ENCODE measurements at regions not wholly inside any gene's neighbourhood (a gene's known extent, or its start where the extent isn't known, plus 50 kb on each side); places are given as distances from the start of the nearest gene placed in this dataset.

DNA sequence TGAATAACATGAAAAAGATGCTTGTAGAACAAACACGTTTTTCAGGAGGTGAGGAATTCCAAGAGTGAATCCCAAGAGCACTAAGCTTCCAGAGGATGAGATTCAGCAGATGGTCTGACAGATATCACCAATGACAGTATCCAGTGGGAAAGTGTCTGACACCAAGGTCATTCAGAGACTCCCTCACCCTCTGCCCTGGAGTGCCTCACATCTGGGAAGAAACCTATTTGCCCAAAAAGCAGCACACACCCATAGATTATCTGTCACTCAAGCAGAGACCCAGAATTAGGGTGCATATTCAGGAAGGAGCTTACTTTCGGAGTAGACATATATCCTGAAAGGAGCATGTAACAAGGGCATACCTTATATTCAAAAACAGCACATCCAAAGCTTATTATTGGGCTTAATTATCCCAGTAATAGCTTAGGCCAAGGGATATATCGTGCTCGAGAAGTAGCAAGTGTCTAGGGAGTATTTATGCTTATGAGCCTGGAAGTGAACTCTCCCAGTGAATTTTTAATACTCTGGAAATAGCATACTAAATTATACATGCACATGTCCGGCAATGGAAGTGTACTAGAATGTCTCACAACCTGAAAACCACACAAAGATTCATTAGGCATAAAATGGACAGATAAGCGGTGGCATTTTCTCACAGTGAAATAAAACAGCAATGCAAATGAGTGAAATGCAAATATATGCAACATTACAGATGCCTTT is 998.1 kb upstream of the TMEM132C start:
- no peak for DNase-seq

DNA sequence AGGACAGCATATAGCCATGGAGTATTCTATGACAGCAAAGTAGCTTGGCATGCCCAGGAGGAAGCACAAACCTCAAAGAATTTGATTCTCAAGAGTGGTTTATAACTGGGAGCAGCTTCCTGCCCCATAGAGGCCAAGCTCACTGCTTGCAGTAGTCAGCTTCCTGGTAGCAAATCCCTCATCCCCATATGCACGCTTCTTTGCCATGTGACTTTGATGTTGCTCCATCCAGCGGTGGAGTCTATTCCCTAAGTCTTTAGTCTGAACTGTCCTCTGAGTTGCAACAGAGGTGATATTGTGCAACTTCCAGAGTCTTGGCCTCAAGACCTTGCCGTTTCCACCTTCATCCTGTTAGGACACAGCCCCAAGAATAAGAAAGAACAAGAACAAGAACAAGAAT is 996.8 kb upstream of the TMEM132C start:
- no peak for DNase-seq

DNA sequence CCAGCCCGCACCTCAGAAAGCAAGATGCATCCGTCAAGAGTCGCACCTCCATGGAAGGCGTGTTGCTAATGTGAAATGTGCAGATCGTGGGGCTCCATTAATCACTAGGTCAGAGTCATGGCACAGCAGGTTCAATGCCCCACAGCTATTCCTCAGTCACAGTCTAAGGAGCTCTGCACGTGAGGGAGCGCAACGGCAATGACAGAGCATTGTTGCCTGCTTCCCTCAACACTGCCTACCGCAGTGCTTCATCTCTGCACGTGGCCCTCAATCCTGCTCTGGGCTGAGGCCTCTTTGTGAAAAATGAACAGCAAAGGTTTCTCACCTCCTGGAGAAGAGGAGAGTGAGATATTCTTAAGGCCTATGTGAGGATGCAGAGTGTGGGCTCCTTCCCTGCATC is 995.2 kb upstream of the TMEM132C start:
- no peak for DNase-seq

DNA sequence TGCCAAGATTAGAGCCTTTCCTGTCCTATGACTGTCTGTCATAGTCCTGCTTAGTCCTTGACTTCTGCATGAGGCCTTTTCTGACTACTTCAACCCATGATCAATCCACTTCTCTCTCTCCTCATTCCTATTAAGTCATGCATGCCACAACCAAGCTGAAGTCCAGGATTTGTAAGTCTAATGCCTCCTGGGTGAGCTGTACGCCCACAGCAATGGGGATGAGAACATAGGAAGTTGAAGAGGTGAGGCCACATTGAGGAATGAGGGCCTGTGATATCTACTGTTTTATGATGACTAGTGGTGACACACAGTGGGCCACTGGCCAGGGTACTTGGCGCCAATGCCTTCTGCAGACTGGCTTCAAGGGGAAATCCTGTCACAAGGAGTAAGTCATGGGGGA is 994.1 kb upstream of the TMEM132C start:
- no peak for DNase-seq

DNA sequence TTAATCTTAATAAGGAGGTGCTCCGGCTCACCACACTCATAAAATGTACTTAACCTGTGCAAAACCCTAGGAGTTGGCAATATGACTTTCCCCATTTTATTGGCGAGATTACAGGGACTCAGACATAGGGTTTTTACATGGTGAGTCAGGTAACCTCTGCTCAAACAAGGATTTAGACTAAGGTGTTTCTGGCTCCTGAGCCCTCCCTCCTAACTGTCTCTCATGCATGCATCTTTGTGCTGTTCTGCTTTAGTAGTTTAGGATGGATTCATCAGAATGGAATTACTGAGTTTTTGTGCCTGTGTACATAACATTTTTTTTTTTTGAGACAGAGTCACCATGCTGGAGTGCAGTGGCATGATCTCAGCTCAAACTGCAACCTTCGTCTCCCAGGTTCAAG is 993.3 kb upstream of the TMEM132C start:
- no peak for DNase-seq

DNA sequence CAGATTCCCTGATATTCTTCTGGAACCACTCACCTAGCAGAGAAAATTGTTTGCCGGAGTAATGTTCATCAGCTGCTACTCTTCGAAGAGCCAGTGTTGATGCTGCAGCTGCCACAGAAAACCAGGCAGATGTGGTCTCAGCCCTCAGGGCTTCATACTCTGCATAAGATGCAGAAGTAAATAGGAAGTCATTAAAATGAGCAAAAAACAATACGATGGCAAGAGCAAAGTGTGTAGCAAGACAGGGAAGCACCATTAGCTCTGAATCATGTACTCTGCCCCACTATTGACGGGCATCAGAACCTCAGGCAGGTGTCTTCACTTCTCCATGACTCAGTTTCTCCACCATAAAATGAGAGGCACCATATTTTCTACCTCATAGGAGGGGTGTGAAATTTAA is 991.6 kb upstream of the TMEM132C start:
- DNase-seq, result no peak

DNA sequence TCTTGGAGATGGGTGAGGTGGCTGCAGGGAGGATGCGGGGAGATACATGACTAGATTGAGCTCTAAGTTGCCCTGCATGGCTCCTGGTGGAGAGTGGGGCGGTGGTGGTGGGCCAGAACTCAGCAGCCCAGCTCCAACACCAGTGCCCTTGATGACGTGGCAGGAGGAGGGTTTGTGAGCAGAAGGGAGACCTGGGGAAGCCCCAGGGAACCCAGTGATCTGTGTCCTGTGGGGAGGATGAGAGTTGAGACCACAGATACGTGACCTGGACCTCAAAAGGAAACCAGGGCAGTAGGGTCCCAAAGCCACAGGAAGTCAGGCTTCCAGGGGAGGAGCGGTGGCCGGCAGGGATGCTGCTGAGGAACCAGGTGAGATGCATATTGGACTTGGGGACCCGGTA is 989.1 kb upstream of the TMEM132C start:
- no peak for DNase-seq

DNA sequence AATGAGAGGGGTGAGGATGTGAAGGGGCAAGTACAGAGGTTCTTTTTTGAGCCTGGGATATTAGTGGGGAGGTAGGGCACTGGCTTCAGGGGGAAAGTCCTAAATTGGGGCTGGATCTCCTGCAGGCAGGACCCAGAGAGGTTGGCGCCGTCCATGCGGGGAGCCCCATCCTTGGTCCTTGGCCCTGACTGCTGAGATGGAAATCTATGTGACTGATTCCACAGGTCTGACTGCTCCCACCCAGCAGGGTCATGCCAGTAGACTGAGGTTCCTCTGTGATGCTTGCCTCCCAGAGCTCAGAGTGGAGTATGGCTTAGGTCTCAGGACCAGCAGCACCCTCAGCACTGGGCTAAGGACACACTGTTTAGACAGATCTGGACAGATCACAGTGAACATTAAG is 988.6 kb upstream of the TMEM132C start:
- DNase-seq, result no peak

DNA sequence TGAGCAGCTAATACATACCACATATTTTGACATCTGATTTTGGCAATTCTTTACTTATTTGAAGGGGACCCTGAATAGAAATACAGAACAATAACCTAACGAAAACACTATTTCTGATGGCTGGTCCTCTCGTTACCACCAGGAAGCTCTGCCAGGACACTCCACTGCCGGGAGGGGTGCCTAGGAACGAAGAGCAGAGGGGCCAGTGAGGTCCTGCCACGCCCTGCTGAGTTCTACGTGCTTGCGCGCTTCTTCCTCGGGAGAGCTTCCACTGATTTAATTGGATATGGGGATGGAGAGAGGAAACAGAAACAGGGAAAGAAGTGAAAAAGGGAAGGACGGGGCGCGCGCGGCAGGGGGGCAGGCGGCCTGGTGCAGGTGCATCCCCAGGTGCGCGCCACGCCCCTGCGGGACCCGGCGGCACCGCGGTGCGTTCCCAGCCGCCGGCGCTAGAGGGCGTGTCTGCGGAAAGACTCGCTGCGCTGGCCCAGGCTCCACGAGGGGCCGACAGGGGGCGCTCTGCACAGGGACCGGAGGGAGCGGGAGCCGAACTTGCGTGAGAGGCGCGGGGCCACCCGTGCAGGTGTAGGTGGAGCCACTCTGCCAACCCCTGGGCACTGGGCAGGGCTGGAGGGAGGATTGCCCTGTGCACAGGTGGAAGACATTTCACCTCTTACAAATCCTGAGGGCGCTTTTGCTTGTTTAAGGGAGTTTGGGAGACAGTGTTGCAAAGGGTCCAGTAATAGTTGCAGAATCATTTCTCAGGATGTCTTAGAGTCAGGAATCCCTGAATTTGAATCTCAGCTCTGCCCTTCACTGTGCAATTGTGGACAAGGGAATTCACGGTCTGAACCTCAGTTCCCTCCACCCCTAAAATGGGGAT is 986.3 kb upstream of the TMEM132C start:
- DNase-seq, result peak; percentile 17

DNA sequence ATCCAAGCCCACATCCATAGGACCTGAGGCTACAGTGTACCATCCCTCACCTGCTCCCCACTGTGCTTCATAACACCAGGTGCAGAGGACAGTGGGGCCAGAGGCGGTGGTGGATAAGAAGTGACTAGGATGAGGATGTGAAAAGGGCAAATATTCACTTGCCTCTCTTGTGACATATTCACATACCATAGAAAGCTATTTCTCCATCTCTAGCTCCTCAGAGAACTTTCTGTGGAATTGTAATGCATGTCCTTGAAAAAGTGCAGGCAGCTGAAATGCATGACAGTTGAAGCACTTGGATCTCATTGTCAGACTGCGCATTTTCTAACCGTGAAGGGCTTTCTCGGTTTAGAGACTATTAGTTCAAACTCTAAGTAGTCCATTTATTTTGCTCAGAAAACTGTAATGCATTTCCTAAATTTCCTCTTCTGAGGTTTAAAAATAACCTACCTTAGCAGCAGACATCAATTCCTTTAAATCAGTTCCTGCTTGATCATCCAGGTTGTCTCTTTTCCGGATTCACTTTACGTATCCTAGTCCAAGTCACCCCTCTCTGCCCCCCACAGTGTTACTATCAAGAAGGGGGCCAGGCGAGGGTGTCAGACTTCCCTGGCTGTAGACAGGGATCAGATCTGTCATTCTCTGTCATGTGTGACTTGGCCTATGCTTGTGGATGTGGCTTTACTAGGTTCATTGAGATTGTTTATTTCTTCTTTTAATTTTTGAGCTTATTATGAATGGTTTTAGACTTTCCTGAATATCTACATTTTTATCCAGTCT is 984.0 kb upstream of the TMEM132C start:
- DNase-seq, result no peak

DNA sequence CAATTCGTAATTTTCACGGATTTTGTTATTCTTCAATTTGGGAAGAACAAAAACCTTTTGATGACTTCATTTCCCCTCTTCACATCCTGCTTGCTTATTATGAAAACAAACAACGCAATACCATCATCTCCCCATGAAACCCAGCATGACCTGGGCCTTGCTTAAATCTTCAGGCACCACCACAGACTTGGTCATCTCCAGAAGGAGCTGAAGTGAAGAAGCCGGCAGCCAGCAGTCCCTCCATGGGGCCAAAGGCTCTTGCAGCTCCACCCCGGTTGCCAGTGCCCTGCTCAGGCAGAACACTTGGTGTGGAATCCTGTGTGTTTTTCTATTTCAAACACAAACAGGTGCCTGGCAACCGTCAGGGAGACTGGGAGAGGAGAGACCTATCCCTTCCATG is 982.9 kb upstream of the TMEM132C start:
- DNase-seq, result no peak

DNA sequence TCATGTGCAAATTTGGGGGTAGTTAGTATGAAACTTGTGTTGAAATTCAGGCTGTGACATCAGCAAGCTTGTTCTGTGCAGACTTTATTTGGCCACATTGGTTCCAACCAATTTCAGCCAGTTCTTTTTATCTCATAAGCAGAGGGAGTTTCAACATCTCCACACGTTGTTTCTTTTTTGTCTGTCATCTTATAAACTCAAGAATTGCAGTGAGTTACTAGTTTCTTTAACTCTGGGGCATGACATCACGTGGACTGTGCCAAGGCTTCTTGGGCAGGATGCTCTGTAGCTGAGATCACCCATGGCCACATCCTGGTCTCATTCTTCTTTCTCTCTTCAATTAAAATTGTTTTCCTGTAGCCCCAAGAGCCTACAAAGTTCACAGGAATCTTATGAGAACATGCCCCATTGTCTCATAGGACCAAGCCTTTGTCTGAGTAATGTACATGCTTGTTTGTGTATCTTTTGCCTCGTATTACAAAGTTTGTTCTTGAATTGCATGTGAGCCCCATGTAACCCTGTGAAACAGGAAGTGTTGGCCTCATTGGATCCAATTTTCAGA is 982.0 kb upstream of the TMEM132C start:
- no peak for DNase-seq

DNA sequence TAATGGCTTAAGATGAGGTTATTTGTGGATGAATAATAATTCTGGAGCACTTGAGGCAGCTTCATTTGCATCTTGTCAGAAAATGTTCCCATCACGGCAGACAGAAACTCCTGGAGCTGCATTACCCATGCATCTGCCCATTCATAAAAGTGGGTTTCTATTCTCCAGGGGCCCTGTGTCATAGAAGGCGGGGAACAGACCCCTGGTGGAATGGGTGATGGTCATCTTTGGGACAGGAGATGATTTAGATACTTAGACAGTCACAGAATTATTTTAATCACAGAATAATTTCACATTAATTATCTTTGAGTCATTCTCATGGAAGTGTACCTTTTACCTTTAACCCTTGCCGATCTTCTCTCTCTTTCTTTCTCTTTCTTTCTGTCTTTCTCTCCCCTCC is 980.7 kb upstream of the TMEM132C start:
- DNase-seq, result no peak

DNA sequence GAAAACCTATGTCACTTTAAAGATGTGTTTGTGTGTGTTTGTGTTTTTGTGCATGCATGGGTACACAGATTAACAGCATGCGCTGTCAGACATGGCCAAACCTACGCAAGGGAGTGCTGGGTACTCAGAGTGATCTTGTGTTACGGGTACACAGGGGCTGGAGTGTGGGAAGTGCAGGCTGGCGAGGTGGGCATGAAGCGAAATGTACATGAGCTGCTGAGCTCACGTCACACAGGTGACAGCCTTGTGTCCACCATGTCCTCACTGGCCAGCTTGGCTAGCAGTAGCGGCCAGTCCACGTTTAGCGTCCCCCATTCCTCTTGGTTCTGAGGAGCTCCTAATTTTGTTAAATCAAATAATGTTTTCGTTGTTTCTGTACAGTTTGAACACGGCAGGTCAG is 979.7 kb upstream of the TMEM132C start:
- DNase-seq, result no peak

DNA sequence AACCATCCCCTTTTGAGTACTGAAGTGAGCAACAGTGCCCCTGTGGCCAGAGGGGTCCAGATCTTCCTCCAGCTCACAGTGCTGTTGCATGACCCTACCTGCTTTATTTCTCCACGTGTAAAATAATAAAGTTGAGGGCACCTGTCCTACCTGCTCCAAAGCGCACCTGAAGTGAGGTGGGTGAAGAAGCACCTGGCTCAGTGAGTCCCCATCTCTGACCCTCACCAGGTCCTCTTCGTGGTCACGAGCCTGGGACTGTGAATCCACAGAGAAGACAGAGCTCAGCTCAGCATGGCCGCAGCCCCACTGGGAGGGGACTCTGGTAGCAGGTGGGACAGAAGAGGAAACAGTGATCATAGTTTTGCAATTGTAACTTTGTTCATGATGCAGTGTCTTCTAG is 976.7 kb upstream of the TMEM132C start:
- no peak for DNase-seq

DNA sequence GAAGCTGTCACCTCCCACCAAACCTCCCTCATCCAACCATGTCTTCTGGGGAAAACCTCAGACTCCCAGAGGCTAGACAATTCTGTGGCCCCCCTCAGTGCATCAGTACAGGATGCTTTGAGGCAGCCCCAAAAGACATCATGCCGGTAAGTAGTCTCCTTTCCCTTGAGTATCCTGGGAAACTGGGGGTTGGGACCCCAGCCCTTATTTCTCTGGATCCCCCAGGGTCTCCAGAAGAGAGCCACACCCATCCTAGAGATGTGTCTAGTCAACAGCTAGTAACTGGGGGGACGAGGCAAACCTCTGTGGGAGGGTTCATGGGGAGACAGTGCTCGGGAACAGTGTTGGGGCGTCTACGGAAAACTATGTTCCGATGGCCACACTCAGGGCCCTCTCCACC is 974.2 kb upstream of the TMEM132C start:
- no peak for DNase-seq

DNA sequence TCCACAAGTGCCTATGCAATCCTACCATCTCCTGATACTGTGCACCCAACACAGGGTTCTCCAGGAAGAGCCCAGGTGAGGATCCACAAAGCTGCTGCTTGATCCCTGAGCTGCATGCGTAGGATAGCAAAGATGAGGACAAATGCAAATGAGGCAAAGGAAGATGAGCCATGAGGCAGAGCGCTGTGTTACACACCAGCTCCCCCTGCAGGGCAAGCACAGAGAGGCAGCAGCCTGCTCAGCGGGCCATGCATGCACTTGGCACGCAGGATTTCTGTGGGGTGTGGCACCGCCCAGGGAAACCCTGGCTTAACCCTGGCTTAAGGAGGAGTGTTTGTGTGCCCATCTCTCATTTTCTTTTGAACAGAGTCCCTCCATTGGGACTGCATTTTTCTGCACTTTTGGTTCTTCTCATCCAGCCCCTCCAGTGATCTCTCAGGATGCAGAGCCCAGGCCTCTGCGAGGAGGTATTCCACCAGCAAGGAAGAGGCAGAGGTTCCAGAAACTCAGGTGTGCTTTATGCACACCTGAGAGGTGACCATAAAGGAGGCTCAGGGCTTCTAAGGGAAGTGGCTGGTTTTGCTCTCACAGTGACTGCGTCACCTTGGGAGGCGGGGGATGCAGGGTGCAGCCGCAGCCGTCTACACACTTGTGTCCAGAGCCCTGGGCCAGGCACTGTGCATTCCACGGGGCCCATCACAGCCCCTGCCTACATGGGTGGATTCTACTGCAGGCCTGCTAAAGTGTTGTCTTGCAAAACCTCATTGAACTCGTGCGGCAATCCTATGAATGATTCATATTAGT is 973.3 kb upstream of the TMEM132C start:
- DNase-seq, result peak; percentile 6

DNA sequence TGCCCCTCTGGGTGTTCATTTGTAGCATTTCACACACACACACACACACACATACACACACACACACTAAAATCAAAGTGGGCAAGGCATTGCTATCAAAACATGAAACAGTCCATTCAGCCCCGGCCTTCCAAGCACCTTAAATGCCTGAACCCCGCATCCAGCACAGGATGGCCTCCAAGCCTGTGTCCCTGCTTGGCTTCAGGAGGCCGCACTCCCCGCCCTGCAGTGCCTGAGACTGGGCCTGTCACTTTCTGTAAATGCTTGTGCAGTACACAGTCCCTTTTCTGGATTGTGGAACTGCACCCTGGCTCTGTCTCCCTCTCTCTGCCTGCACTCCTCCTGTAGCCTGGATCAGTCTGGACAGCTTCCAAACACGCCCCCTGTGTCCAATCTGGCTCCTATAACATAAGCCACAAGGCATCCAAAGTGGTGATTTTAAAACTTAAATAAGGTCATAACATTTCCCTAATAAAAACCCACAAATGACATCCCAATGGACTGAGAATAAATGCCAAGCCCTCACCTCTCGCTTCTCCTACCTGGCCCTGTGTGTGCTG is 972.2 kb upstream of the TMEM132C start:
- no peak for DNase-seq

DNA sequence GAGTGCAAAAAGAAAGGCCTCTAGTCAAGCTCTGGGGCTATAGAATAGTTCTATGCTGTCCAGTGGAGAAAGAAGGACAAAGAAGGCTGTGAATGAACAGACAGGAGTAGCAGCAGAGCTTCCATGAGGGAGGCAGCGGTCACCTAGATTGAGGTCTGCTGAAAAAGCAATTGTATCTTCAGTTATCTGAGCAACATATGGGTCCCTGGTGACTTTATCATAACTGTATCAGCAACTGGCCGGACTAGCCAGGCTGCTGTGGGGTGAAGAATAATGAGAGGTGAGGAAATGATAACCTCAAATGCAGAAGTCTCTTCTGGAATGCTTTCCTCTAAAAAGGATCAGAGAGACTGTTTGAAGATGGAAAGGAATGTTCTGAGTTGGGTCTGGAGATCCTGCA is 971.3 kb upstream of the TMEM132C start:
- DNase-seq, result no peak

DNA sequence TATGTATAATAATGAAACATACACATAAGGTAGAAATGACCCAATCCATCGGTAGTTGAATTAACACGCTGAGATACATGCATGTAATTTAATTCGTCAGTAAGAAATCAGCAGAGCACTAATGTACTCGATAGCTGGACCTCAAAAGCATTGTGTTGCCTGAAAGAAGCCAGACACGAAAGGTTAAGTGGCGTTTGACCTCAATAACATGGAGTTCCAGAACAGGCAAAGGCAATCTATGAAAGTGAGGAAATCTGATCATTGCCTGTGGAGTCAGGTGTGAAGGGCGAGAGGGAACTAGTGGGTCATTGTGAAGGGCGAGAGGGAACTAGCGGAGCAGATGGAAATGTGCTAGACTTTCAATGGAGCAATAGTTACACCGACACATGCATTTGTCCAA is 970.4 kb upstream of the TMEM132C start:
- DNase-seq, result no peak

DNA sequence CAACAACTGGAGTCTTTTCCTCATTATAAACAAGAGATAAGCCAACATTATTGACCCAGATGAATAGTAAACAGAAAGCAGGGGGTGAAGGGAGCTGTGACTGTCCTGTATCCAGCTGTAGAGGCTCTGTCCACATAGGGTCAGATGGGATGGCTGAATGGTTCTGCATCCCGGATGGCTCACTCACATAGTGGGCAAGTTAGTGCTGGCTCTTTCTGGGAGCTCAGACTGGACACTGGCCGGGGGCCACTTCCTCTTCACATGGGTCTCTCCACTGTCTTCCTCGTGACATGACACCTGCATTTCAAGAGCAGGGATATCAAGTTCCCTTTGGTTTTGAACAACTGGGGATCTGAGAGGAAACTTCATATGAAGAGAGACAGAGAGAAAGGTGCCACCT is 969.6 kb upstream of the TMEM132C start:
- DNase-seq, result no peak

DNA sequence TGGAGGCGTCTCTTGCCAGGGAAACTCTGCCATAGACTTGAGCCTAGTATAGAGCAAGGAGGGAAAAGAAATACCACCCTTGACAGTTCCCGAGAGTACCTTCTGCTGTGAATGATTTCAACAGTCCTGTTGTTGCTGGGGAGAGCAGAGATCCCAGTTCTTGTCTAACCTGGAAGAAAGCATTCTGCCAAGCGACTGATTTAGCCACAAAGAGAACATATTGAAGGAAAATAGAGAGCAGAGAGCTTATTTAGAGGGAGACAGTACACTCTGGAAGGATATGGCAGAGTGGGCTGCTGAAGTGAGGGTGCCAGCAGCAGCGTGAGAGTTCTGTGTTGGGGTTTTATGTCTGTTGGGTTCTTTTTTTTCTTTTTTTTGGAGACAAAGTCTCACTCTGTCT is 966.9 kb upstream of the TMEM132C start:
- no peak for DNase-seq

All from CD4-positive, alpha-beta T cell treated with Interleukin-4 for 4 hours (primary cell).